ENCODE measurements at regions not wholly inside any gene's neighbourhood (a gene's known extent, or its start where the extent isn't known, plus 50 kb on each side); places are given as distances from the start of the nearest gene placed in this dataset.

DNA sequence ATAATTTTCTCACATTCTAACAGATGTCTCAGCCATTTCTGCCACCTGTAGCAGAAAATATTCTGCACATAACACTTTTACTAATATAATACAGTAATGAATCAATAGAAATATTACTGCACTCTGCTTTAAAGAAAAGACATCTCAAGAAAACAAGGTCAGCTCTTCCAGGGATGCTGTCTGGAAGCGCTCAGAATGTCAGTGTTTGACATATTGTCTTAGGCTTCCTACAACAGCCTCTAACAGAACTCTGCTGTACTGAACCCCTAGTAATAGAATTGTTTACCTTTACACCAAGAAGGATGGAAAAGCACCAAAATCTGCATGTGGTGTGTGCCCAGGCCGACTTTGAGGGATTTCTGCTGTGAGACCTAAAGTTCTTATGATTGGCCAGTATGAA is 61.9 kb upstream of the FSTL1 start:
- 33% methylated on average over 2 of the region's 2 CpGs for WGBS (ENCODE audit: insufficient coverage, insufficient replicate concordance, low lambda C conversion rate, missing lambda C conversion rate)
- Histone ChIP-seq H3K4me2 (ENCODE audit: control insufficient read depth, insufficient read depth) (no peak overlapping the region), H4K20me1 (ENCODE audit: control insufficient read depth, insufficient read depth) (no peaks in the 10 kb centered on the region), H3K4me1 (ENCODE audit: control insufficient read depth, insufficient read depth, low read length) (no peaks in the 10 kb centered on the region), H3K4me3 (no peak overlapping the region), H3K27me3 (replicated peaks in 1 of 2; ENCODE audit: control insufficient read depth in 2 of 2, insufficient read depth in 2 of 2, low read length in 1 of 2) (peaks cover 0 to 2% of the 10 kb centered on the region in 2 experiments; a peak in 1 of 4 replicates), H3K27ac (ENCODE audit: control insufficient read depth, insufficient read depth) (no peak overlapping the region), H2AFZ (ENCODE audit: control insufficient read depth, low read depth, low read length) (no peak overlapping the region), H3K79me2 (ENCODE audit: control insufficient read depth, insufficient read depth, low read length) (no peaks in the 10 kb centered on the region), H3K9ac (ENCODE audit: control insufficient read depth, insufficient read depth, low read length) (no peak overlapping the region), H3K36me3 (ENCODE audit: control insufficient read depth in 2 of 2, insufficient read depth in 2 of 2, low read length in 1 of 2) (no peaks in the 10 kb centered on the region), H3K9me3 (replicated peaks; ENCODE audit: control insufficient read depth, insufficient read depth, low read length) (no peaks in the 10 kb centered on the region)
- TF ChIP-seq SMAD1 (IDR thresholded peaks at IDR 0.05; ENCODE audit: low read depth, partially characterized antibody) (no peak), NFIC (IDR thresholded peaks at IDR 0.05; ENCODE audit: low read depth, low read length) (no peak), SIX5 (IDR thresholded peaks at IDR 0.05; ENCODE audit: low read depth, low read length, severe bottlenecking) (no peak), ZNF24 (IDR thresholded peaks at IDR 0.05) (no peak), IKZF2 (IDR thresholded peaks at IDR 0.05) (no peak), HCFC1 (IDR thresholded peaks at IDR 0.05; ENCODE audit: low read length) (no peak), SMARCA5 (IDR thresholded peaks at IDR 0.05) (no peak), BMI1 (IDR thresholded peaks at IDR 0.05; ENCODE audit: borderline replicate concordance) (no peak), CHD2 (IDR thresholded peaks at IDR 0.05; ENCODE audit: borderline replicate concordance, low read depth, low read length) (no peak), SUPT20H (IDR thresholded peaks at IDR 0.05; ENCODE audit: borderline replicate concordance, control insufficient read depth, low read depth, low read length) (no peak)
- SMC1A ChIA-PET (ENCODE audit: uncharacterized antibody, unreplicated experiment), result interaction anchor here (0.9 to 1.5 kb wide), 3 partner anchors 10 to 864 kb away, joined by 3 to 4 read pairs (median 3); no protein-coding TSS in a partner anchor
- ATAC-seq (no peak), FAIRE-seq (no peak), DNase-seq (ENCODE audit: low read depth, low spot score) (no peak)
- CTCF ChIA-PET, result interaction anchor here (2.1 kb wide), 1 partner anchor 46 kb away, joined by 6 read pairs; no protein-coding TSS in a partner anchor
- RAD21 ChIA-PET (ENCODE audit: unreplicated experiment), result no interaction called here
- intact Hi-C loops (cut with micrococcal nuclease; ENCODE audit: unreplicated experiment), result no loop called here
- no TSS peak for BruUV-seq (replicated peaks)
- in situ Hi-C loops (cut with MboI), result no loop called here
- POLR2A ChIA-PET, result no interaction called here
